NCI-H774 (cell line): ENCODE measurements at regions not wholly inside any gene's neighbourhood (a gene's known extent, or its start where the extent isn't known, plus 50 kb on each side); places are given as distances from the start of the nearest gene placed in this dataset.

Experiments
- DNase-seq: peaks from one replicate; lab custom pipeline; 2025; lab: John Stamatoyannopoulos, UW

DNA sequence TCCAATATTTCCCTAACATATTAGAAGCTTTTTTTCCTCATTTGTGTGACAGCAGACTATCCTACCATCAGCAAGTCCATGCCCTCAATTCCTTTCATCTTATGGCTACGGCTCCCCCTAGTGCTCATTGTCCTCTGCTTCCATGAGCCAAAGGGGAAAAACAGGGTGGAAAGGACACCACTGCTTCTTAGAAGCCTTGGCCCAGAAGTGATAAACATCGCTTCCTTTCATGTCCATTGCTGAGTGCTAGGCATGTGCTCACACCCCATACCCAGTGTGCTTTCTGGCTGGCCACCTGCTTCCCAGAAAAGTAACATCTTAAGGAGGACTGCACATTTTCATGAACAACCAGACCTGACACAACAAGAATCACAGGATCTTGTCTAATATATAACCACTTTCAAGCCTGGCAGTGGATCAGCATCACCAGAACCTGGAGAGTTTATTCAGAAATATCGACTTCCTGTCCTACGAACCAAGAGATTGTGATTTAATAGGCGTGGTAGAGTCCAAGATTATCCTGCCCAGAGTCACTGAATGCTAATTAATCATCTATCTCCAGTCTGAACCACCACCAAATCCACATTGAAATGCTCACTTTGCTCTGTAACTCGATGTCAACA, 650.5 kb upstream of the SORCS1 start:
- peak; percentile 3 for DNase-seq

DNA sequence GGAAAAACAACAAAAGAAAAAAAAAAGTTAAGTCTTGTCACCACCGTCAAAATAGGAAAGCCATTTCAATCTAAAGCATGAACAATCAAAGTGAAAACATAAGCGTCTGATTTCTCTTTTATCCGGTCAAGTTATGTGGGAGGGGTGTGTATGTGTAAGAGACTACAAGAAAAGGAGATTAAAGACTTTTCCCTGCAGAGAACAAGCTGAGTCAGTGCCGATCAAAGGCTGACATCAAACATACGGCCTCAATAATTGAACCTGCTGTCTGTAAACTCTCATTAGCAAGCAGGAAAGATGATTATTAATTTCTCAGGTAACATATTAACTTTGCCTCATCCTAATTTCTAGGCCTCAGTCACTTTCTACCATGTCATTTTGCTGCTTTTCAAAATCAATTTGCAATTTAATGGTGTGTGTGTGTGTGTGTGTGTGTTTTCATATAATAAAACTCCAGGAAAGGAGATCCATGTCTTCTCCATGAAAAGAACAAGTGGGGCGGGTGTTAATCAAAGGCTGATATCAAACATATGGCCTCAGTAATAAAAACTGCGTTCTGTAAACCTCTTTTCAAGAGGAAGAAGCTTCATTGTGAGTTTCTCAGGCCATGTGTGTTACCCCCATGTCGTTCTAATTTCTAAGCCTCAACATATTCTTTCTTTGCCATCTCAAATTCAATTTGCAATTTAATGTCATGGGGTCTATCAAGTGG, 649.1 kb upstream of the SORCS1 start:
- no peak for DNase-seq

DNA sequence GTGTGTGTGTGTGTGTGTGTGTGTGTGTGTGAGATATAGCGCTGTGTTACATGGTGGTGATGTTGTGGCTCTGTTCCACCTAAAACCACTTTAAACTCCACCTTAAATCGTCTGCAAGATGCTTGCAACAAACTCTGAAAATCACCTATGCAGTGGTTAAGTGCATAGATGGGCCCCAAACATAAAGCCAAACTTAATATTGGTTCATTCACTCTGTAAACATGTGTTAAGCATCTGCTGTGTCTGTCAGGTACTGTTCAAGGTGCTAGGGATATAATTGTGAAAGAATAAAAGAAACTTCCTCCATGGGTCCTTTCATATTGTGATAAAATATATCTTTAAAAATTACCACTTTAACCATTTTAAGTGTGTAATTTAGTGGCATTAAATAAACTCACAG, 645.4 kb upstream of the SORCS1 start:
- no peak for DNase-seq

DNA sequence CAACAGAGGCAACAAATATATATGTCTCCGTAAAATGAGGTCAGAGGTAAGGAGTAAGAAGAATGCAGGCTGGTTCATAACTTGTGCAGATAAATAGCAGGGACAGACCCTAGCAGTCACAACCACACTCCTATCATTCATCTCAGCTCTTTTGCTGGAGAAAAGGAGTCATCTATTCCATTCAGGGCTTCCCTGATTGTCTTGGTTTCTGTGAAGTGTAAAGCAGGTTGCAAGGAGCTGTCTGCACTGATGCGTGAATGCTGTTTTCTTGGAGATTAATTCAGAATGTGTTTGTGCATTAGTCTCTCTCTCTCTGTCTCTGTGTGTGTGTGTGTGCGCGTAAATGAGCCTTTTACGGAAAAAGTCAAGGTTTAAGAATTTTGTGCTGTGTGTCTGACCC, 643.3 kb upstream of the SORCS1 start:
- no peak for DNase-seq

DNA sequence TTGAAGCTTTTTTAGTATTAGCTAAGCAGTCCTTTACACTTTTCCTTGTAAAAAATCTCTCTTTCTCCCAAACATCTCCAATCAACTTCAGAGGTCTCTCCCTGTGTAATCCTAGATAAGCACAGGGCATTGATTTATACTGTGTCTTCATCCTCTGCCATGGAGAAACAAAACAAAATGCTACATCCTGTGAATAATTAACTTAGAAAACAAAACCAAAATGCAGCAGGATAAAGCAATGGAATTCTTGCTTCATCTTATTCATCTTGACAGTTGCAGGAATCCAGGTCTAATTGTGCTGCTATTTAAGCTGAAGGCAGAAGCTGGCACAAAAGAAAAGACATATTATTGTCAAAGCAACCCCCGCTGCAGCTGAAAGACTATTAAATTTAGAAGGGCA, 641.5 kb upstream of the SORCS1 start:
- DNase-seq = no peak

DNA sequence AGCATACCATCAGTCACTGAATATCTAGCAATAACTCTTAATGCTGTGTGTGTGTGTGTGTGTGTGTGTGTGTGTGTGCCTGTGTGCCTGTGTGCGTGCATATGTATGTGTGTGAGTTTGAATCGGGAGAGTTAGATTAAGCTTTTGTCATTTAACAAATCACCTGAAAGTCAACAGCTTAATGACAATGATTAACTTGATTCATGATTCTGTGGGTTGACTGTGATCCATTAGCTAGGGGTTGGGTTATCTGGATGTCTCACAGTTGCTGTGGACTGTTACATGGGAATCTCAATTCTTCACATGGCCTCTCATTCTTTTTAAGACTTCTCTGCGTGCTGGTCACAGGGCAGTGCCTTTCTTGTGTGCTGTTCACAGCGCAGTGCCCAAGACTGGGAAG, 639.0 kb upstream of the SORCS1 start:
- no peak for DNase-seq

DNA sequence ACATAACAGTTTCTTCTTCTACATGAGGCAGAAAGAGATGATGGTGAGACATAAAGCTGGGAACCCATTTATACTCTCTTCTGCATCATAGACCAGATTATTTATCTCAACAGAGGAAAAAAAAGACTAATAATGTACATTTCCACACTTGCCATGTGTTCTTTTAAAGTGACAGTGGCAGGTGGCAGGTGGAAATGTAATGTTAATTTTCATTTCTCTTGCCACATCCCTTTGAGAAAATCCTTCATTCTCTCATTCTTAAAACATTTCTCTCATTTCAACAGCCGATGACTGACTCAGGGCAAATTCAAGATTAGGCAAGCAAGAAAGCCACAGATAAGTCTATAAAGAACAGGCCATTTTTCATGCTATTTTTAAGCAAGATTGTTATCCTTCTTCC, 635.6 kb upstream of the SORCS1 start:
- DNase-seq = no peak

DNA sequence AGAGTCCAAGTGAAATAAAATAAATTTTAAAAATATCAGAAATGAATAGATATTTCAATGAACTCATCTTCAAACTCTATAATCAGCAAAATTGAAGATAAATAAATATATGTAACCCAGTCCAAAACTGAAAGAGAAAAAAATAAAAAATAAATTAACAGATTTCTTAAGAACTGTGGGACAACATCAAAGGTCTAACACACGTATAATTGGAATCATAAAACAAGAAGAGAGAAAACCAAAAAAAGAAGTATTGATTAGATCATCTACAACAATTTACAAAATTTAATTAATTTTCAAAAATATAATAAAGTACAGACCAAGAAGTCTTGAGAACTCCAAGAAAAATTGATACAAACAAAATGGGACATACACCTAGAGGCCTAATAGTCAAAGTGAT, 625.8 kb upstream of the SORCS1 start:
- DNase-seq = no peak

DNA sequence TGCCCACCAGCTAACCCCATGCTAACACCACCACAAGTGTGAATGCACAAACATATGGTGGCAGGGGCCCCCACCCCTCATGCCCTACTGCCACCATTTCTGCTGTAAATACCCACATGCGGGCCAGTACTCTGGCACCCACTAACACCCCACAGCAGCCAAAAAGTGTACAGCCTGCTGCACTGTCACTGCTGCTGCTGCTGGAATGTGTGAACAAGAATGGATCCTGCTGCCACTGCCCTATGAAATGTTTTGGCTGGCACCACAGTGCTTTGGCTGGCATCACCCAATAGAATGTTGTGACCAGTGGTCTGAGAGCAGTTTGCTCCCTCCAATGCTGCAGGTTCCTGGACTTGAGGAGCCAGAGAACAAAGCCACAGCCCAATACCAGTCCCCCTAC, 606.6 kb upstream of the SORCS1 start:
- DNase-seq = no peak

DNA sequence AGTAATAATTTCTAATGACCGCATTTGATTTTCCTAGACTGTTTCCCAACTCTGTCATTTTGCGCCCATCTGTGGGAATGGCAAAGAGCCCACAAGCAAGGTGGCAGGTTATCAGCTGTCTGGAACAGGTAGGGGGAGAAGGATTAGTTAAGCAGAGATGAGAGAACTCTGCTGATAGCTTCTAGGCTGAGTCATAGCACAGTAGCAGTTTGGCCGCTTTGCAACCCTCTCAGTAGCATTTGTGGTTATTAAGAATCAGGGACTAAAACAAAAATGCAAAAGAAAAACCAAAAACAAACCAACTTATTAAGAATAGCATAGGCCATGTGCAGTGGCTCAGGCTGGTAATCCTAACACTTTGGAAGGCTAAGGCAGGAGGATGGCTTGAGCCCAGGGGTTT, 602.7 kb upstream of the SORCS1 start:
- no peak for DNase-seq

DNA sequence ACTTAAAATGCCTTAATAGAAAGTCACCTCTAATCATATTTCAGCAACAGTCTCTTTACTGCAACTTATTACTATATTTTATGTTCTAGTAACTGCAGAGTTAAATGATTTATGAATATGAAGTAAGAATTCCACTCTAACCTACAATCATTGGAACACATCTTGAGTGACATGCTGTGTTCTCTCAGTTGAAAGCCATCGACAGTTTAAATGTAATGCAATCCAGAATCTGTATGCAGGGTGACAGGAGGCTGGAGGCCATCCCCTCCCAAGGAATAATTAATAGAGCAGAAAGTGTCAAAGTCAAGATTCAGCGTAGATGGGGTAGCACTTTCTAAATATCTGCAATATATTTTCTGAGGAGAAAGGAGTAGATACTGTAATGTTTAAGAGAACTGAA, 590.3 kb upstream of the SORCS1 start:
- DNase-seq = no peak

DNA sequence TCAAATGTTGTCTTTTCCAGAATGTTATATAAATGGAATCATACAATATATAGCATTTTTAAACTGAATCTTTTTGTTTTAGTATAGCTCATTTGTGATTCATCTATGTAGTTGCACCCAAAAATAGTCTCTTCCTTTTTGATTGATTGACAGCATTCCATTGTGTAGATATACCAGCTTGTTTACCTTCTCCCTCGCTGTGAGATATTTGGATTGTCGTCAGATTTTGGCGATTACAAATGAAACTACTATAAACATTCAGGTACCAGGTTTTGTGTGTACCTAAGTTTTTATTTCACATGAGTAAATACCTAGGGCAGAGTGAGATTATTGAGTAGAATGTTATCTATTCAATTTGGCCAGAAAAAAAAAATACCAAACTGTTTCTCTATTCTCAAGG, 584.7 kb upstream of the SORCS1 start:
- DNase-seq = no peak

DNA sequence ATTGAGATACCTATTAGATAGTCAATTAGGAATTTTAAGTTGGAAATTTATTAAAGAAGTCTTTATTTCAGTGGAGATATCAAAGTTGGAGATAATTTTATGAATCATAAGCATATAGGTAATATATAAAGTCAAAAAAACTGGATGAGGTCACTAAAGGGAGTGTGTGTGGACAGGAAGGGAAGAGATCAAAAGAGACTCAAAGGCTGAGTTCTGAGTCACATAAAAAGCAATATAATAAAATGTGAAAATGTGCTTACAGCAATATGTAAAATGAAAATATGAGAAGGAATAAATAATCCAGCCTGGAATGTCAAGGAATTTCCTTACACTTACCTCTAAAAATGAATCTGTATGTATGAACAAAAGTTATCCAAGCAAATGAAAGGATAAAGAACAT, 583.3 kb upstream of the SORCS1 start:
- no peak for DNase-seq

DNA sequence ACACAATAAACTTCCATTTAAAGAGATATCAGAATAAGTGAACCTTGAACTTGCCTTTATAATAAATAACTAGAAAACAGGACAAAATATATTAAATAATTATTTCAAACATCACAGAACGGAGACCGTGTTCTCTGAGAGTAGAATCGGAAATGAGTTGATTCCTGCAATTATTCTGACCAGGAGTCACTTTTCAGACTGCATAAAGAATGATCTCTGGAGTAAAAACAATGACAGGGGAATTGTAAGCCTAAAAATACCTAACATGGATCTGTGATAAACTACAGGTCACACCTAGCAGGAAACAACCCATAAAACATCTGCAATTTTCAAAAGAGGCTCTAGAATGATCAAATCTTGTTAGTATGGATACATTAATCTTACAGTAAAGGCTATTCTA, 577.5 kb upstream of the SORCS1 start:
- DNase-seq = no peak

DNA sequence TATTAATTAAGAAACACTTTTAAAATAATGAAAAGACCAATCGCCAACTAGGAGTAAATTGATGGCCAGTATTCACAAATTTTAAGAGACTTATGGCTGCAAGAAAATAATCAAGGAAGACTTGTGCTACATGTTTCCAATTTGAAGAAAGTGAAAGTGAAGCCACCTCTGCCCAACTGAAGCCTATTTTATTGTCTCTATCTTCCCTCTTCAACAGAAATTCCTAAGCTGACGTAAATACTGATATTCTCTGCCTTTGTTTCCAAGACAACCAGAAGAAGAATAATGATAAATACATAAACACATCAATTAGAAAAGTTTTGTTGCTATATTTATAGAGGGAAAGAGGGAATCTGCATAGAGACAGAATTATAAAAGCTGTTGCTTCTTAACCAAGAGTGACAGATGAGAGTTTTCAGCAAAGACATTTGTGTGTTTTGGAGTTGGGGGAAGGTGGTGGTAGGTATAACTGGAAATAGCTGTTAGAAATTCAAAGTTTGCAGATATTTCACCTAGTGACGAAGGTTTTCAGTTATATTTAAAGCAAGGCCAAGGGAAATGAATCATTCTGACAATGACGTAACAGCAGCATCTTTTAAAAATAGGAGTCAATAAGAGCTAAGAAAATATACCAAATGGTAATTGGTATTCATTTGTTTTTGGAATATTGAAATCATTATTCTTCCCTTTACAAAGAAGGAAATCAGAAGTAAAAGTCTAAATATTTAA, 576.6 kb upstream of the SORCS1 start:
- no peak for DNase-seq

DNA sequence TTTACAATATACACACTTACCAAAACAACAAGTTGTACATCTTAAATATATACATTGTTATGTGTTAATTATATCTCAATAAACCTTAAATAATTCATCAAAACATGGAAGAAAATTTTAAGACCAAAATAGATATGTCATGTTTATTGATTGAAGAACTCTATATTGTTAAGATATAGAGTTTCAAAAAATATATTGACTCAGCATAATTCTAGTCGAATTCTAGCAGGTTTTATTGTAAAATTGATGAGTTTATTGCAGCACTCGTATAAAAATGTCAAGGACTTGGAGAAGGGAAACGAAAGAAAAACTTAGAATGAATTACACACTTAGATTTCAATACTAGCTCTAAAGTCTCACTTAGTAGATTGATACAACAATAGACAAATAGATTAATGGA, 575.4 kb upstream of the SORCS1 start:
- no peak for DNase-seq

DNA sequence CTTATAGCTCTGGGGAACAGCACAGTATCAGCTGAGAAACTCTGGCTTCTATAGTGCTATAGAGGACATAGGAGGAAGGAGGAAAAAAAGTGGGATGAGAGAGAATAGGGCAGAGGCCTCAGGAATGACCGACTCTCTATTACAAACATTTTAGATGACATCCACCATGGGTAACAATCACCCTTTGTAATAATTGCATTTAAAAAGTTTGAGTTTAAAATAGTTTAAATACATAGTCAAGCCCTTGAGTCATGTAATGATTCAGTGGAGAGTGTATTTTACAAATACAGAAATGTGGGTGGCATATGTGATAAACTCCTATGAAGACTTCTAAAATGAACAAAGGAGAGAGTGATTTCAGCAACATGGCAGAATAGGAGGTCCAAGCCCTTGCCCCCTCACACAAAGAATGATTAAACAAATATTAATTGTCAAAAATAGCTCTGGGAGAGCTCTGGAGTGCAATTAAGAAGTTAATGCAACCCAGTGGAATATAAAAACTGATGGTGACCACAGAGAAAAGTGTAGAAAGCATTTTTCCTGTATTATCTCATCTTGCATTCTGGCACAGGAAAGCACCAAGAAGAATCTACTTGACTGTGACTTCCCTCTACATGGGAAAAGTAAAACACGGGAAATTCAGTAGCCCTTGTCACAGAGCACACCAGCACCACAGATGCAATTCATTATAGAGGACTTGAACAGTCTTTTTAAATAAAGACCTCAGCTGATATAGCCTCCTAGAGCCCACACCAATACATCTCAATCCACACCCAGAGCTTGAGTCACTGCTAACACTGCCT, 569.0 kb upstream of the SORCS1 start:
- no peak for DNase-seq

DNA sequence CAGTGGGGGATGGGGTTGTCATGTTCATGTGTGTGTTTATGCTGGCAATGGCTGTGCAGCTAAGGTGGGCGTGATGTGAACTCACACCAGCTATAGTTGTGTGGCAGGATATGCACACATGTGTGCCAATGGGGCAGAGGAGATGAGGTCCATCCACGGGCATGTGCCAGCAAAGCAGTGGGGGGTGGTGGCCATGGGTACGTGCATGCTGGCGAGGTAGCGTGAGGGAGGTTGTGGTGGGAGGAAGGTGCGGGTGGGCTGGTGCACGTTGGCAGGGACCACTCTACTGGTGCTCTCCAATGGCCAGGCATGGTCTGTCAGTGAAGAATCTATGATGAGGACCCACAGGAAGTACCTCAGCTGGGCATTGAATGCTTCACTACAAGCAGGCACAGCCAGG, 567.5 kb upstream of the SORCS1 start:
- DNase-seq = no peak

DNA sequence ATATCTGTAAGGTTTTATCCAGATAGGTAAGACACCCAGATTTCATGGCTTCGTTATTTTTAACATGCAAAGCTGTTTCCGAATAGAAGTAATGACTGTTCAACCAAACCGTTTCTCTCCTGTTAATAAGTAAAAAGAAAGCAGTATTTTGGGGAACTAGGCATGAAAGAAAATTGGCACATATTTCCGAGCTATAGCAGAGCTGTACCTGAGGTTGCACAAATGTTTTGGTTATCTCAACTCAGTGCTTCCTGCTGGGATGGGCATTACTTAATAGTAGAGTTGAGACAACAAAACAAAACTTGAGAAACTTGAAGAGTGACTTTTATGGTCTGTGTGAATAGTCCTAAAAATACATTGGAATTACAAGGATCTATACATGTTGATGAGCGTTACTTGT, 564.3 kb upstream of the SORCS1 start:
- no peak for DNase-seq

DNA sequence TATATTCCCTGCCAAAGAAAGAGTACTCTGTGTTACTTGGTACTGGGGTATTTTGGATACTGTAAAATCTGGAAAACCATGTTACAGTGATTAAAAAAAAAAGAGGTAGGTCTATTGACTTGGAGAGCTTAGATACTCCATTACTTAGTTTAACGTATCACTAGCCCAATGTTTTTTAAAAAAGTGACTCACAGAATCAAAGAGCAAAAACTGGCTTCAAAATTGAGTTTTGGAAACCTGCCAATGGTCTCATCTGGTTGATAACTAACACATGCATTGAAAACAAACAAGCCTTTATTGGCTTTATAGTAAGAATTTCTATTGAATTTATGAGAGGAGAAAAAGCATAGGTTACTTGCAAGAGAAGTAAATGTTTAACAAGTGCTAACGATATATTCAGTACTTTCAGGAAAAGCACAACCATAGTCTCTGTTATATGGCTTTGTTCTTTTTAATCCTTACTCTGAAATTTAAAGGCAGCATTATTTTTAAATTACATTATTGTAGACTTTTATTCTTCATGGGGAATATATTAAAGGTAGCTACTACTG, 563.3 kb upstream of the SORCS1 start:
- no peak for DNase-seq

DNA sequence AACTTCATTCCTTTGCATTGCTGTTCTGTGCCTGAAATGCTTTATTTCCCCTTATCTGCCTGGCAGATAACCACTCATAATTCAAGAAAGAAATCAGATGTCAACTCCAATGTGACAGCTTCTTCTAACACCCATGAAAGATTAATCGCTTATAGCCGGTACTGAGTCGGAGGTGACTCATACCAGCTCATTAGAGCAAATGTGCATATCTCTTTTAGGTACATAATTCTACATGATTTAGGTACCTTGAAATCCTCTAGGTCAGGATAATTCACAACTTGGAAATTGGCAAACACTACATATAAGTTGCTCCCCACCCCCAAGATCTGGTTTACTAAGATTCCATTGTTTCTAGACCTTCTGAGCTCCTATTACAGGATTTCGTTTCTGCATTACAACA, 554.4 kb upstream of the SORCS1 start:
- no peak for DNase-seq

DNA sequence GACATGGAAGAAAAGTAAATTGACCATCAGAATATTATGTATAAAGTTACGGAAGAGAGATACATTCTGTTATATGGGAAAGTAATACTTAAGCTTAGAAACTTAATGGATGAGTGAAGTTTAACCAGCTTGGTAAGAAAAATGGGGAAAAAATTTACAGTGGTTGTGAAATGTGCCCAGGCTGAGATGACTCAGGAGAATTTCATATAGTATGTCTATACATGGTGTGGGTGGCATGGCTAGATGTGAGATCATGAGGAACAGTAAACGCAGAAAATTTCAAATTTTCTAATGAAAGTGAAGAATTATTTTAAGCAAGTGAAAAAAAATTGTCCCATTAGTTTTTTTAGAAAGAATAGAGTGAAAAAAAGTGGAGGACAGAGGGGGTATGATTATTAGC, 552.5 kb upstream of the SORCS1 start:
- DNase-seq = no peak
